ENCODE measurements at regions not wholly inside any gene's neighbourhood (a gene's known extent, or its start where the extent isn't known, plus 50 kb on each side); places are given as distances from the start of the nearest gene placed in this dataset.
"Not testable (repeated sequence)": the region's sequence is repeated elsewhere in the genome, so short reads cannot be mapped to it uniquely, and the experiment has no call there.

GRCh38 chr16:52785653-52786052 lies 238.7 kb upstream of the TOX3 start:
- DNase-seq: no peak

DNA sequence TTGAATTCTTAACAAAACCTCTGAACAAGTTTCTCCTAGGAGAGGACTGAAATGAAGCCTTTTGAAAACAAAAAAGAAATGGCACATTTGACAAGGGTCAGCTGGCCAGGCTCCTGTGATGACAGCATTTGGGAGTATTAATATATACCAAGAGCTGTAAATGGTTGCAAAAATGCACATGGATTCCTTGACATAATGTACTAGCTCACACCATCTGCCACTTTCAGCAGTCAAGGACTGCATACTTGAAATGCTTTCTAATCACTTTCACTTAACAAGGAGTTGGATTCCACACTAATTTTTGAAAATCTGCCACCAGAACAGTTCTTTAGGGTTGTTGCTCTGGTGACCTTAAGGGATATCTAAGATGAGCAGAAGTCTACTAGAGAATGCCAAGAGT lies 236.7 kb upstream of the TOX3 start:
- no peak for DNase-seq

DNA sequence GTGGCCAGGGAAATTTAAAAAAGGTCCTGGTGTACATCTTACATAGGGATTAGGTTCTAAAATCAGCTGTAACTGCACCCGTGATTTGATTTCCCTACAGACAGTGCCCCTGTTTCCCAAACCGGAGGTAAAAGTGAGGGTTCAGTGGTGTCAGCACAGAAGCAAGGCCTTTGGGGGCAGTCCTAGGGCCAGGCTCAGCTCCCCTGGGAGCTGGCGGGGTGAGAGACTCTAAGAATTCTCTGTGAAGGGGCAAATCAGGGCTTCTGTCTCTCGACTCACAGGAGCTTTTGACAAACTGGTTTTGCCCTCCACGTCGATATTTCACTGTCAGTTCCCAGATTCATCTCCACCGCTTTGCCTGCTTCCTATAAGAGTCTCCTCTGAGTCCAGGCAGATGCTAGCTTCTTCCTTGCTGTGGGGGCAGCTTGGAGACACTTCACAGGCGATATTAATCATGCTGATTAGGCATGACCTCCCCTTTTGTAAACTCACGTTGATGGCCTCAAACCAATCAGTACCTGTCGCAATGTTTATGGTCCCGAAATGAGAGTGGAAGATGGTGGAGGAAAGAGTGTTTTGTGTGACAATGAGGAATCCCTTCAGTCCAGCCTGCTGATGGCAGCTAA lies 234.2 kb upstream of the TOX3 start:
- DNase-seq: no peak

DNA sequence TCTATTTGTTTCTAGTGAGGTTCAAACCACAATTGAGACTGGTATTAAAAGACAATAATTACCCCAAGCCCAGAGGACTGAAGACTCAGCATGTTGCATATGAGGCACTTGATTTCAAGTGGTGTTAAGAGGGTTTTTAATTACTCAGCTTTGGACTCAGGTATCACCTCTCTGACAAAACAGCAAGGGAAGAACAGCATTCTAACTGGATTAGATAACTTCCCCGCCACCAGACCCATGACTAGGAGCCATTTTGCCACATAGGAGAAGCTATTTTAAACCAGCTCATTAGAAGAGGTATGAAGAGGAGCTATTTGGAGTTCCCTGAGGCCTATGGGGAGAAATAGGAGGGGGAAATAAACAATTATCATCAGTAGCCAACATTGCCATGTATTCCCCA lies 226.1 kb upstream of the TOX3 start:
- DNase-seq: peak; percentile 79

GRCh38 chr16:52770828-52771227 lies 223.9 kb upstream of the TOX3 start:
- peak; percentile 32 for DNase-seq

GRCh38 chr16:52758473-52758855 lies 211.5 kb upstream of the TOX3 start:
- no peak for DNase-seq

GRCh38 chr16:52757746-52758472 lies 211.0 kb upstream of the TOX3 start:
- no peak for DNase-seq

- DNase-seq: no peak
Measured at GRCh38 chr16:52756812-52757517, 210.0 kb upstream of the TOX3 start.

- DNase-seq: no peak
Measured at GRCh38 chr16:52755396-52755795, 208.5 kb upstream of the TOX3 start.

GRCh38 chr16:52751035-52751434 lies 204.1 kb upstream of the TOX3 start:
- no peak for DNase-seq

GRCh38 chr16:52748741-52749140 lies 201.8 kb upstream of the TOX3 start:
- no peak for DNase-seq

- DNase-seq: no peak
Measured at GRCh38 chr16:52747088-52747595, 200.2 kb upstream of the TOX3 start.

- DNase-seq: no peak
Measured at GRCh38 chr16:52743707-52744106, 196.8 kb upstream of the TOX3 start.

DNA sequence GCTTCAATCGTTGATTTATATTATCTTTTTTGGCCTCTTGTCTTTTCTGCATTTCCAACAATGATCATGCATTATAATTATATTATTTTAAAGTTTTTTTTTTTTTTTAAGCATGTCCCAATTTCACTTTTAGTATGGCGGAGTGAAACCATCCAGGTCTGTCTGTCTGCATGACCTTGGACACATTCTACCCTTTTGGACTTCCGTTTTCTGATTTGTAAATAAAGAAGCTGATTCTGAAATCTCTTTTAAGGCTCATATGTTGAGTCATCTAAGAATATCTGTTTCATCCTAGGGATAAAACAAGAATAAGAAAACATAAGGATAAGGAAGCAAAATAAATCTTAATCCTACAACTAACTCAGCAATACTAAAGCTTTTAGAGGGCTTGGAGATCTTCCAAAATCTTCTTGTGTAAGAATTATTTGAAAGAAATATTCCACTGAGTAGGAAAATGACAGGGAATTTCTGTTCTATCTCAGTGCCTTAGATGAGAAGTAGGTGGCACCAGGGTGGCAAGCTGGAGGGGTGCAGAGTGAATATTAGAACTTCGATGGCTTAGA lies 195.7 kb upstream of the TOX3 start:
- no peak for DNase-seq

DNA sequence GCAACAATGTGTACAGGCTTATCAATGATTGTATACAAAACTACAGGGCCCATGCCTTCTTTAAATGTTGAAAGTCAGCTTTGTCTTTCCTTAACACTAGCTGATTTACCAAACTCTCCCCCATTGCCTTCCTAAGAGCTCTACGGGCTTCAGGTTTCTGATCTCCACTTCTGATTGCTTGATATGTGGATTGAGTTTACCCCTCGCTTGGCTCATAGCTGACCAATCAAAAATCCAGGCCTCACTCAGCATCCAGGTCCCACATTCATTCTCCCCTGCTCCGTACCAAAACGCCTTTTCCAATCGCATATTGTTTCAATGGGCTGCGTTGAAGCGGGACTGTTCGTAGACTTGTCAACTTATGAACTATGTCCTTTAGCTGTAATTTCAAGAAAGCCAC lies 195.1 kb upstream of the TOX3 start:
- DNase-seq: no peak

DNA sequence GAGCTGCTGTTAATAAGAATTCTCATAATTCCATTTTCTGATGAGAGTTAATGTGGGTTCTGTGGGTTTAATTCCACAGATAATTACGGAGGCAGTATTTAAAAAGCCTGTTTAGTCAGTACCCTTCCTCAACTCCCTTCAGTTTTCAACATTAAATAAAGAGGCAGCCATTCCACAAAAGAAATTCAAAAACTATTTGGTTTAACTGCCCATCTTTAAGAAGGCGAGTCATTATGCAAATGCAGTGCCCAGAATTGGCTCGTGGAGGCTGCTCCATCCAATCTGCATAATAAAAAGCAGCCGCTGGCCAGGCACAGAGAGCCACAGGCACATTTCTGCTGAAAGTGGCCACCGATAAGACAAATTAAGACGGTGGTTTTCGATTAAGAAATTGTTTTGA lies 194.4 kb upstream of the TOX3 start:
- DNase-seq: no peak

DNA sequence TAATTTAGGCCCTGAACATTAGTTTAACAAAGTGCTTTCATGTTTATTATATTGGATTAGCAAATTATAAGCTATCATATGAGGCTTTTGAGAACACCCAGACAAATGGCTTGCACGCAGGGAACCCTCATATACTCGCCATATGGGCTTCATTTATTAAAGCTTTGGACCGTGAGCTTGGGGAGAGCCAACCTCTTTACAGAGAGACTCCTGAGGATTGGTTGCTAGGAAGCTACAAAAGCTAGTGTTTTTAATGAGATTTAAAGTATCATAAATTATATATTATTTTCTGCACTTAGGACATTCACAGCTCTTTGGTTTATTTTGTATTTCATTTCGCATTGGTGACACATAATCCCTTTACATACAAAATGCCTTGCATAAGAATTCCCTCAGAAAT lies 193.8 kb upstream of the TOX3 start:
- DNase-seq: no peak

GRCh38 chr16:52740333-52740732 lies 193.4 kb upstream of the TOX3 start:
- no peak for DNase-seq

GRCh38 chr16:52738992-52739391 lies 192.0 kb upstream of the TOX3 start:
- DNase-seq: not testable (repeated sequence)

DNA sequence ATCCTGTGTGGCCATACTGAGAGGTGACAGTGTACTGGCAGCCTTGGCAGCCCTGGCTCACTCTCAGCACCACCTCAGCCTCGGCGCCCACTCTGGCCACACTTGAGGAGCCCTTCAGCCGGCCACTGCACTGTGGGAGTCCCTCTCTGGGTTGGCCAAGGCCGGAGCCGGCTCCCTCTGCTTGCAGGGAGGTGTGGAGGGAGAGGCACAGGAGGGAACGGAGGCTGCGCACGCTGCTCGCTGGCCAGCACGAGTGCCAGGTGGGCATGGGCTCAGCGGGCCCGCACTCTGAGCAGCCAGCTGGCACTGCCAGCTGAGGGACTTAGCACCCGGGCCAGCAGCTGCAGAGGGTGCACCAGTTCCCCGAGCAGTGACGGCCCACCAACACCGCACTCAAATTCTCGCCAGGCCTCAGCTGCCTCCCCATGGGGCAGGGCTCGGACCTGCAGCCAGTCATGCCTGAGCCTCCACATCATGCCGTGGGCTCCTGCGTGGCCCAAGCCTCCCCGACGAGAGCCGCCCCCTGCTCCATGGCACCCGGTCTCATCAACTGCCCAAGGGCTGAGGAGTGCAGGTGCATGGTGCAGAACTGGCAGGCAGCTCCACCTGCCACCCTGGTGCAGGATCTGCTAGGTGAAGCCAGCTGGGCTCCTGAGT lies 184.4 kb upstream of the TOX3 start:
- DNase-seq: no peak

DNA sequence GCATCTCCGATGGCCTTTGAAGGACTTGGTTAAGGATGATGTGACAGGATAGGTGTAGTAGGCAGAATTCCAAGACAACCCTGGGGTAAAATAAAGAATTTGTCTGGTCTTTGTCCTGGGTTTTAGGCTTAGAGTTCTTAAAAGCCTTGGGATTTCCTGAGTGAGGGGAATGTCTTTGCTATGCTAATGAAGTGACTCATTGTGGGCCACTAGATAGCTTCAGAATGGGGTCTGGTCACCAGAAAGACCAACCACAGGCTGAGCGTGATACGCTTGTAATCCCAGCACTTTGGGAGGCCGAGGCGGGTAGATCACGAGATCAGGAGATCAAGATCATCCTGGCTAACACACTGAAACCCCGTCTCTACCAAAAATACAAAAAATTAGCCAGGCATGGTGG lies 182.8 kb upstream of the TOX3 start:
- no peak for DNase-seq

- DNase-seq: no peak
Measured at GRCh38 chr16:52727849-52728248, 180.9 kb upstream of the TOX3 start.

DNA sequence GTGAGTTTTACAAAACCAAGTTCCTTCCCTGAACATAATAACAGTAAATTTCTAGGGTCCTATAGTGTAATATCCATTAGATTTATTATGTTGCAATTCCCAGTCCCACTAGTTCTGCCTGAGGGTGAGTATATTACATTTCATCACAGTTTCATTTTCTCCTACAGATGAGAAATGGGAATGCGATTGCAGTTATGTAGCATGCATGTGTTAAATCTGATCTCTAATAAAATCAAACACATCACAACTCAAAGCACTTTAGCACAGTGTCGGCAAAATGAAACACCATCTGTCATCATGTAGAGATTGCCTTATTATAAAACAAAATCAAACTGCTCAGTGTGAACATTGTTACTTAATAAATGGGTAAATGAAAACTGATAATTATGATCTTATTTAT lies 180.5 kb upstream of the TOX3 start:
- DNase-seq: no peak
